HepG2 (cell line): ENCODE measurements at regions not wholly inside any gene's neighbourhood (a gene's known extent, or its start where the extent isn't known, plus 50 kb on each side); places are given as distances from the start of the nearest gene placed in this dataset.
"Not testable (repeated sequence)": the region's sequence is repeated elsewhere in the genome, so short reads cannot be mapped to it uniquely, and the experiment has no call there.

Experiments
- ATAC-seq: fragments of 200-7000 bp; cut with Tn5 transposase; 3 replicates; pipeline ENCODE4 v1.9.1; 2020; ENCODE audit warnings: mild to moderate bottlenecking, moderate library complexity
- BruUV-seq: library from RNA; stranded (reverse); fragments of 400-500 nt; replicated peaks from 2 replicates; lab custom pipeline; 2021; lab: Mats Ljungman, UMichigan
- CTCF ChIA-PET: fragments of 300-600 bp; formaldehyde crosslinking; extraction: SDS; loops from one replicate; lab custom pipeline; 2021; ENCODE audit warnings: low total read pairs, inconsistent platforms, low intra/inter-chr PET ratio; lab: Yijun Ruan, JAX
- POLR2A ChIA-PET: fragments of 350-600 bp; sonication (Branson Sonifier 250); formaldehyde crosslinking; loops from one replicate; lab custom pipeline; 2020; ENCODE audit warnings: antibody characterized with exemption, inconsistent platforms; lab: Yijun Ruan, JAX
- DNase-seq: peaks from one replicate; pipeline ENCODE4 v3.0.0-alpha.2; 2015; ENCODE audit warnings: low spot score
- FAIRE-seq: peaks from 3 replicates; lab custom pipeline; 2011; peaks lifted over from hg19 to GRCh38; lab: Jason Lieb, UNC
- H2AFZ ChIP-seq: one replicate; pipeline ENCODE4 v1.6.1; 2011; ENCODE audit warnings: low read length, inconsistent platforms
- H3K27ac ChIP-seq: fragments of 300-600 bp; 3 replicates; pipeline ENCODE4 v1.8.0; 2011; ENCODE audit warnings: mixed run types, mild to moderate bottlenecking, mixed read lengths, low read length, inconsistent platforms; ENCODE audit not compliant: insufficient read depth; ENCODE audit errors: extremely low read length
- H3K27me3 ChIP-seq, 2 experiments: fragments of 200-600 bp in 1 of 2; 2 replicates in 1 of 2; 3 replicates in 1 of 2; pipeline versions ENCODE4 v1.6.0 to v1.8.0; 2011; ENCODE audit warnings: low read length in 2 of 2, mild to moderate bottlenecking in 2 of 2, moderate library complexity in 2 of 2, inconsistent platforms in 1 of 2; ENCODE audit not compliant: insufficient read depth in 2 of 2, control insufficient read depth in 1 of 2
- H3K36me3 ChIP-seq, 2 experiments: fragments of 200-600 bp in 1 of 2; replicated peaks in 1 of 2; 2 replicates in 1 of 2; 3 replicates in 1 of 2; pipeline versions ENCODE4 v1.5.1 to v1.8.0; 2011; ENCODE audit warnings: low read length in 2 of 2, inconsistent platforms in 1 of 2; ENCODE audit not compliant: insufficient read depth in 2 of 2, control insufficient read depth in 1 of 2
- H3K4me1 ChIP-seq: 2 replicates; pipeline ENCODE4 v1.5.1; 2012; ENCODE audit warnings: low read length, inconsistent platforms; ENCODE audit not compliant: insufficient read depth
- H3K4me2 ChIP-seq: 2 replicates; pipeline ENCODE4 v1.6.0; 2011; ENCODE audit warnings: low read depth, low read length, inconsistent platforms
- H3K4me3 ChIP-seq, 3 experiments: fragments of 200-600 bp in 1 of 3; sonication (generic), shearing (Covaris generic) in 1 of 3; replicated peaks in 1 of 3; 2 replicates each; pipeline ENCODE4 v1.5.1; 2011 to 2016; ENCODE audit warnings: low read length in 3 of 3, inconsistent platforms in 2 of 3, low read depth in 2 of 3, mild to moderate bottlenecking in 2 of 3, control low read depth in 1 of 3, mixed read lengths in 1 of 3; ENCODE audit not compliant: insufficient read depth in 1 of 3
- H3K79me2 ChIP-seq: one replicate; pipeline ENCODE4 v1.6.1; 2011; ENCODE audit warnings: low read length, inconsistent platforms; ENCODE audit not compliant: insufficient read depth
- H3K9ac ChIP-seq: 2 replicates; pipeline ENCODE4 v1.6.0; 2011; ENCODE audit warnings: mild to moderate bottlenecking, low read depth, low read length, inconsistent platforms; ENCODE audit not compliant: insufficient read depth
- H3K9me3 ChIP-seq: 2 replicates; pipeline ENCODE4 v1.5.1; 2012; ENCODE audit warnings: mild to moderate bottlenecking, low read length
- H4K20me1 ChIP-seq: 2 replicates; pipeline ENCODE4 v1.6.0; 2011; ENCODE audit warnings: inconsistent platforms, mild to moderate bottlenecking, low read length, moderate library complexity; ENCODE audit not compliant: insufficient read depth
- KDM5B ChIP-seq: sonication (generic); formaldehyde crosslinking; IDR thresholded peaks from 2 replicates; pipeline ENCODE4 v1.4.0; 2020; ENCODE audit warnings: missing genetic modification reagents, mild to moderate bottlenecking, borderline replicate concordance
- MAFF ChIP-seq: IDR thresholded peaks from 2 replicates; pipeline ENCODE4 v1.6.1; 2011; ENCODE audit warnings: low read depth, low read length, improper control_type of control experiment
- WGBS: methylation state at CpG from one replicate; pipeline ENCODE4 v1.1.6; 2017; ENCODE audit warnings: low lambda C conversion rate; 5-methylcytosine and 5-hydroxymethylcytosine counted together
- in situ Hi-C: cut with HindIII; loops from 2 replicates; pipeline ENCODE4 v1.10.0; 2017; ENCODE audit warnings: low pct_unique_long_range_greater_than_20kb; ENCODE audit not compliant: extremely low pct_ligation_motif_present
- intact Hi-C: fragments of 100-400 bp; cut with micrococcal nuclease; formaldehyde crosslinking; loops from one replicate; pipeline ENCODE4 v1.10.0; 2022; ENCODE audit not compliant: unreplicated experiment
- TF ChIP-seq, protein P1 (sequence below): sonication (generic); formaldehyde crosslinking; IDR thresholded peaks from 2 replicates; pipeline ENCODE4 v1.5.1; 2020; ENCODE audit warnings: mild to moderate bottlenecking, missing genetic modification reagents, moderate library complexity

DNA sequence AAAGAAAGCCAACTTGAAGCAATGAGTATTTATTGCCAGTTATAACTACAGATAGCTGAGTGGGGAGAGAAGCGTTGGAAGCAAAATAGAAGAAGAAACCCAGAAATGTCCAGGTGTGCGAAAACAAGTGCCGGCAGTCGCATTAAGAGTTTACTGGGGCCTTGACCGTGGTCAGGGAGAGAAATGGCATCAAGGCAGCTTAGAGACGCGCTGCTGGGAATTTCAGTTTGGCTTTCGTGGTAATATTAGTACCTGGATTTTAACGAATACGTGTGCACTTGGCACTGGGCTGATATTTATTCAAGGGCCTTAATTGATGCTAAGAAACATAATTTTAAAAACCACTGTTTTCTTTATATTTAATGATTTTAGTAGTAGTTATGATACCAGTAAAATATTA, 767.9 kb upstream of the TPTE start:
- H3K79me2 ChIP-seq, DNase-seq, in situ Hi-C loops, ATAC-seq, H3K36me3 ChIP-seq, H3K27me3 ChIP-seq, H4K20me1 ChIP-seq, BruUV-seq, H3K27ac ChIP-seq, H3K4me2 ChIP-seq, H3K4me3 ChIP-seq, H2AFZ ChIP-seq, H3K4me1 ChIP-seq, FAIRE-seq, CTCF ChIA-PET, H3K9ac ChIP-seq, intact Hi-C loops, POLR2A ChIA-PET: not testable (repeated sequence)
- H3K9me3 ChIP-seq, result peaks cover 98% of the 10 kb centered on the region
- WGBS, result 20% methylated on average over 10 of the region's 10 CpGs

GRCh38 chr21:9753943-9754342, 767.4 kb upstream of the TPTE start:
- CTCF ChIA-PET, result no interaction called here
- no peak for DNase-seq
- TF ChIP-seq, protein P1, sequence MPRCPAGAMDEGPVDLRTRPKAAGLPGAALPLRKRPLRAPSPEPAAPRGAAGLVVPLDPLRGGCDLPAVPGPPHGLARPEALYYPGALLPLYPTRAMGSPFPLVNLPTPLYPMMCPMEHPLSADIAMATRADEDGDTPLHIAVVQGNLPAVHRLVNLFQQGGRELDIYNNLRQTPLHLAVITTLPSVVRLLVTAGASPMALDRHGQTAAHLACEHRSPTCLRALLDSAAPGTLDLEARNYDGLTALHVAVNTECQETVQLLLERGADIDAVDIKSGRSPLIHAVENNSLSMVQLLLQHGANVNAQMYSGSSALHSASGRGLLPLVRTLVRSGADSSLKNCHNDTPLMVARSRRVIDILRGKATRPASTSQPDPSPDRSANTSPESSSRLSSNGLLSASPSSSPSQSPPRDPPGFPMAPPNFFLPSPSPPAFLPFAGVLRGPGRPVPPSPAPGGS (CRISPR knock-in tag), result no peak
- 0 out of 2 replicates have a peak, but pooled peaks have one; percentile 24 for TF ChIP-seq MAFF
- TF ChIP-seq KDM5B (CRISPR knock-in tag), result no peak
- TF ChIP-seq, all 625 proteins: peak for 1
- Histone ChIP-seq H3K27me3 (no peaks in the 10 kb centered on the region), H2AFZ (no peak overlapping the region), H3K79me2 (no peaks in the 10 kb centered on the region), H3K4me1 (no peaks in the 10 kb centered on the region), H3K27ac (no peak overlapping the region), H3K9ac (no peak overlapping the region), H3K9me3 (peaks cover 98% of the 10 kb centered on the region), H3K36me3 (no peaks in the 10 kb centered on the region), H4K20me1 (no peaks in the 10 kb centered on the region), H3K4me3 (no peak overlapping the region), H3K4me2 (no peak overlapping the region)
- BruUV-seq, result no TSS peak
- intact Hi-C loops (no loop called here), in situ Hi-C loops (no loop called here)
- 22% methylated on average over 7 of the region's 7 CpGs for WGBS
- POLR2A ChIA-PET, result no interaction called here
- no peak for FAIRE-seq
- no peak for ATAC-seq

- H3K27ac ChIP-seq, H3K4me1 ChIP-seq, in situ Hi-C loops, H3K27me3 ChIP-seq, ATAC-seq, H3K36me3 ChIP-seq, H2AFZ ChIP-seq, H3K4me2 ChIP-seq, BruUV-seq, FAIRE-seq, POLR2A ChIA-PET, H3K79me2 ChIP-seq, intact Hi-C loops, H4K20me1 ChIP-seq, CTCF ChIA-PET, H3K9ac ChIP-seq, DNase-seq, H3K4me3 ChIP-seq: not testable (repeated sequence)
- peaks cover 99% of the 10 kb centered on the region for H3K9me3 ChIP-seq
- 25% methylated on average over 1 of the region's 1 CpG for WGBS
Observed at GRCh38 chr21:9754434-9754833, 766.9 kb upstream of the TPTE start.
